LNCaP clone FGC (cell line): ENCODE measurements at regions not wholly inside any gene's neighbourhood (a gene's known extent, or its start where the extent isn't known, plus 50 kb on each side); places are given as distances from the start of the nearest gene placed in this dataset.

Experiments used
- DNase-seq: peaks from one replicate; pipeline ENCODE4 v3.0.0-alpha.2; 2011; ENCODE audit warnings: low read depth
- H3K4me3 ChIP-seq: 2 replicates; pipeline ENCODE4 v1.5.1; 2011; ENCODE audit warnings: mild to moderate bottlenecking, low read depth, low read length, control low read depth
- CTCF ChIP-seq: IDR thresholded peaks from 2 replicates; pipeline ENCODE4 v1.5.1; 2012; ENCODE audit warnings: mild to moderate bottlenecking; ENCODE audit not compliant: control insufficient read depth, insufficient read depth; ENCODE audit errors: extremely low read depth

GRCh38 chr2:42856891-42857632 lies 64.7 kb upstream of the HAAO start:
- no peak for TF ChIP-seq CTCF
- DNase-seq: no peak
- H3K4me3 ChIP-seq: no peak overlapping the region

GRCh38 chr2:42856106-42856860 lies 63.9 kb upstream of the HAAO start:
- no peak for TF ChIP-seq CTCF
- H3K4me3 ChIP-seq: no peak overlapping the region
- DNase-seq: no peak

GRCh38 chr2:42855221-42855970 lies 63.0 kb upstream of the HAAO start:
- no peak for DNase-seq
- no peak for TF ChIP-seq CTCF
- H3K4me3 ChIP-seq: no peak overlapping the region

- DNase-seq: no peak
- TF ChIP-seq CTCF: no peak
Observed at GRCh38 chr2:42854207-42854818, 61.9 kb upstream of the HAAO start.

GRCh38 chr2:42853549-42854206 lies 61.3 kb upstream of the HAAO start:
- DNase-seq: no peak
- TF ChIP-seq CTCF: no peak
- H3K4me3 ChIP-seq: no peak overlapping the region

More at GRCh38 chr2:42854207-42854818, 61.9 kb upstream of the HAAO start:
- H3K4me3 ChIP-seq: no peak overlapping the region

GRCh38 chr2:42852798-42853197 lies 60.4 kb upstream of the HAAO start:
- no peak for DNase-seq
- no peak for TF ChIP-seq CTCF
- H3K4me3 ChIP-seq: no peak overlapping the region
